HG02884 (cell line): ENCODE measurements at regions not wholly inside any gene's neighbourhood (a gene's known extent, or its start where the extent isn't known, plus 50 kb on each side); places are given as distances from the start of the nearest gene placed in this dataset.
"Not testable (repeated sequence)": the region's sequence is repeated elsewhere in the genome, so short reads cannot be mapped to it uniquely, and the experiment has no call there.

ENCODE experiments used
- ATAC-seq: cut with Tn5 transposase; IDR thresholded peaks from one replicate; pipeline ENCODE4 v1.9.1; 2021; ENCODE audit warnings: mild to moderate bottlenecking, moderate library complexity; ENCODE audit not compliant: unreplicated experiment

DNA sequence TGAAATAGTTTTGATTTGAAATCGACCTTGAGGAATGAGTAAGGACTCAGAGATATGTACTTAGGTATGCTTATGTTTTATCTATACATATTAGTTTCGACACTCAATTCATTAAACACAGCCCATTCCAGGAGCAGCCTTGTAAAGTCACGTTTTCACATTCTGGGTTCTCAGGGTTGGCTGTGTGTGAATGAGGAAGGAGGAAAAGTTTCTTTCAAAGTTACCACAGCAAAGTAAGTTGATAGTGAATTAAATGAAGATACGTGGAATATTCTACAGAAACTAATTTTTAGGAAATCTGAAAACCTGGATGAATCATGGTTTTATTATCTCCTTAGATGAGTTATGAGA, 133.5 kb downstream of the C3orf38 start:
- no peak for ATAC-seq

DNA sequence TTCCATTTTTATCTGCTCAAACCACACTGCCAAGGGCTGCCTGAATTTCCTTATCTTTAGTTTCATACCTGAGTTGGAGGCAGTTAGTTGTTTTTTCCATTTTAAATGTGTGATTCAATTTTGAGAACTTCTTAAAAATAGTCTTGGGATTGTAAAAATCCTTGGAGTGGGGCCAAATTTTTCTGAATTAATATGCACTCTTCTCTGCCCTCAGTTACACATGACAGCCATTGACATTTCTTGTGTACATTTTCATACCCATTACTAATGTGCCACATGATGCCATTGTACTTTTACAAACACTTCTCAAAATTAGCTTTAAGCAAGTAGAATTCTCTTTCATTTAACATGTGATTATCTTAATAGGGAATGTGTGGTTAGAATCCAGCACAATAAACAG, 141.7 kb downstream of the C3orf38 start:
- no peak for ATAC-seq

DNA sequence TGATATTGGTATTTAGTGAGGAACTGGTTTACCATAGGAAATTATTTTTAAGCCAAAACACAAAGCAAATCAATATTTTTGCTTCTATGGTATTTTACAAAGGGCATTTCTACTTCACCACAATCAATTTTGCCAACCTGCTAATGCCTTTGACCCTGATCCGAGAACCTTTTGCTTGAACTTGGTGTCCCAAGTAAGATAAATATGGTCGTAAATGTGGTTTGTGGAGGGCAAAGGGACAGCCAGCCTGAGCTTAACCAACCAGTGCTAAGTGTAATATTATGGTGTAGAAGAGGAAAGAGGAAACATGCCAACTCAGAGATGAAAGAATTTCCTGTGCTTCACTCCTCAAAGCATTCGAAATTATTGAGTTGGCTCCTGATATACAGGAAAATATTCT, 148.4 kb downstream of the C3orf38 start:
- ATAC-seq, result no peak

DNA sequence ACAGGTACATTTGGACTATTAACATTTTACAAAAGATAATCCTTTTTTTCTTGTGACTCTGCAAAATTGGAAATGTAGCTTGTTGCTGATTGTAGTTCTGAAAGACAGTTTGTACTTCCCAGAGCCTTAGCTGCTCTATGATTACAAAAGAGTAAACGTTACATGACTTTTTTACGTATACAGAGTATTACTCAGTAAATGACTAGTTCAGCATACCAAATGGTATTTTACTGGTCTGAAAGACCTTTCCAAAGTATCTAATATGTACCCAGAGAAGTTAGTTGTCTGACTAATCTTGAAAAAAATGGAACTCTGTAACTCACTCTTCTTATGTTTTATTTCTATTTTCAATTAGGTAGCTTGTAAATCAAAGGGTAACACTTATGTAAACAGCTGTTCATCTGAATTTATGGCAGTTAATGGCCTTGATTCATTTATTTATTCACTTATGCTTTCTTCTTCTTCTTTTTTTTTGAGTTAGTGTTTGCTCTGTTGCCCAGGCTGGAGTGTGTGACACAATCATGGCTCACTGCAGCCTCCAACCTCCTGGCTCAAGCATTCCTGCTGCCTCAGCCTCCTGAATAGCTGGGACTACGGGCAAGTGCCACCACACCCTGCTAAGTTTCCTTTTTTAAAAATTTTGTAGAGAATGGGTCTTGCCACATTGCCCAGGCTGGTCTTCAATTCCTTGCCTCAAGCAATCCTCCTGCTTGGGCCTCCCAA, 151.7 kb downstream of the C3orf38 start:
- no peak for ATAC-seq

DNA sequence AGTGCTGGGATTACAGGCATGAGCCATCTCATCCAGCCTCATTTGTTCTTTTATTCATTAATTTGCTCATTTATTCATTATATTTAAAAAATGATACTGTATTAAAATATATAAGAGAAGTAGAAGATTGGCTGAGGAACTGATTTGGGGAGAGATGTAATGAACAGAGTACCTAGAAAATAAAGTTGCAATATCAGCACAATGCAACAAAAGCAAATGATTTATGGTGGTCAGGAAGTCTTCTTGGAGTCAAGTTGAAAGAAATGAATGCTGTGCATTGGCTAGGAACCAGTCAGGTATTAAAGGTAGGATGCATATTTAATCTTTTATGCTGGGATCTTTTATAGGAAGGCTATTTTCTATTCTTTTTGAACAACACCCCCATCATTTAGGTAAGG, 152.2 kb downstream of the C3orf38 start:
- no peak for ATAC-seq

DNA sequence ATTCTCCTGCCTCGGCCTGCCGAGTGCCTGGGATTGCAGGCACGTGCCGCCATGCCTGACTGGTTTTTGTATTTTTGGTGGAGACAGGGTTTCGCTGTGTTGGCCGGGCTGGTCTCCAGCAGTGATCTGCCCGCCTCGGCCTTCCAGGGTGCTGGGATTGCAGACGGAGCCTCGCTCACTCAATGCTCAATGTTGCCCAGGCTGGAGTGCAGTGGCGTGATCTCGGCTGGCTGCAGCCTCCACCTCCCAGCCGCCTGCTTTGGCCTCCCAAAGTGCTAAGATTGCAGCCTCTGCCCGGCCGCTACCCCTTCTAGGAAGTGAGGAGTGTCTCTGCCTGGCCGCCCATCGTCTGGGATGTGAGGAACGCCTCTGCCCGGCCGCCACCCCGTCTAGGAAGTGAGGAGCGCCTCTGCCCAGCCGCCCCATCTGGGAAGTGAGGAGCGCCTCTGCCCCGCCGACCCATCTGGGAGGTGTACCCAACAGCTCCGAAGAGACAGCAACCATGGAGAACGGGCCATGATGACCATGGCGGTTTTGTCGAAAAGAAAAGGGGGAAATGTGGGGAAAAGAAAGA, 153.7 kb downstream of the C3orf38 start:
- not testable (repeated sequence) for ATAC-seq

DNA sequence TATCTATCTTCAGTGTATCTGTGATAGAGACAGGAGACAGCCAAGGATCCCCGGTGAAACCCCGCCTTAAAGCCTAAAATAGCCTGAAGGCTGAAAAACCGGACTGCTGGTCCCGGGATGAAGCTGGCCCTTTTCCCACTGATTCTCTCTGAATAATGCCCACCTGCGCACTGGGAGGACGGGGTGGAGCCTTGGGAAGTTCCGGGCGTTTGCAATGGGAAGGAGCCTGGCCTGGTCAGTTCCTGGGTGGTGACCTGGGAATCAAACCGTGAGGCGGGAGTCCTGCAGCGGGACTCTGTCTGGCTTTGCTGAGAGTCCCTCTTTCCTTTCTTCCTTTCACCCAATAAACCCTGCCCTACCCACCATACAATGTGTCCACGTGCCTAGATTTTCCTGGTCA, 157.9 kb downstream of the C3orf38 start:
- no peak for ATAC-seq

DNA sequence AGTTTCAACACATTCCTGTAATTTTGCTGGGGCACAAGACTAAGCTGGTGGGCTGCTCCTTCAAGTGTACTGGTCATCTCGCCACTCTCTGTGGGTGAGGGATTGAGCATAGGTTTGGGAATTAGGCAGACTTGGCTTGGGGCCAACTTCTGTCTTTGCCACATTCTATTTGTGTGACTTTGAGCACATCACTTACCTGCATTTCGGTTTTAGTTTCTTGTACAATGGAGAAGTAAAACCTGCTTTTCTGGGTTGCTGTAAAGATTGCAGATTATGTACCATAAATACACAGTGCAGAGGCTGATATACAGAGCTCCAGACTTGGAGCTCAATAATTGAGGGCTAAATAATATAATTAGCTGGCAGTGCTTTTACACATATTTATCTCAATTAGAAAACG, 162.1 kb downstream of the C3orf38 start:
- ATAC-seq, result peak; percentile 61

DNA sequence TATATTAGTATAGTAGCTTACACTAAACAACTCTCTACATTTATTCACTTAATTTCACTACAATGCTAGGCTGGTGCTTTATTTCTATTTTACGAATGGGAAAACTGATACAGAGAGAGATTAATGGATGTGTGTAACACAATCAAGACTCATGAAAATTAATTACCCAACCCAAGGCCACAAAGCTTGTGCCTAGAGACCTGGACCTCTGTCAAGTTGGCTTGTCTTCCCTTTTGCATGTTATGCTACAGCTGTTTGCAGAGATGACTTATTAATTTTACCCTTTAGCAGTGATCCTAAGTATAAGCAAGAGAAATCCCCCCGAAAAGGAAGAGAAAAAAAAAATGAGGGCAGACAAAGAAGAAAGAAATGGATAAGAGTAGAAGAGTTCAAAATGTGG, 162.5 kb downstream of the C3orf38 start:
- no peak for ATAC-seq

DNA sequence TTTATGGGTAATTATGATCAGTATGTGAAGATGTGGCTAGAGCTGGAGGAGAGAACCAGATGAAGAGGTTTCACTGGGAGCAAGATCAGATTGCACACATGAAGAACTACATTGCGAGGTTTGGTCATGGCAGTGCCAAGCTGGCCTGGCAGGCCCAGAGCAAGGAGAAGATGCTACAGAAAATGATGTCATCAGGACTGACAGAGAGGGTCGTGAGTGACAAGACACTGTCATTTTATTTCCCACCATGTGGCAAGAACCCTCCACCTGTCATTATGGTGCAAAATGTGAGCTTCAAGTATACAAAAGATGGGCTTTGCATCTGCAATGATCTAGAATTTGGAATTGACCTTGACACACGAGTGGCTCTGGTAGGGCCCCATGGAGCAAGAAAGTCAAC, 168.3 kb downstream of the C3orf38 start:
- no peak for ATAC-seq

DNA sequence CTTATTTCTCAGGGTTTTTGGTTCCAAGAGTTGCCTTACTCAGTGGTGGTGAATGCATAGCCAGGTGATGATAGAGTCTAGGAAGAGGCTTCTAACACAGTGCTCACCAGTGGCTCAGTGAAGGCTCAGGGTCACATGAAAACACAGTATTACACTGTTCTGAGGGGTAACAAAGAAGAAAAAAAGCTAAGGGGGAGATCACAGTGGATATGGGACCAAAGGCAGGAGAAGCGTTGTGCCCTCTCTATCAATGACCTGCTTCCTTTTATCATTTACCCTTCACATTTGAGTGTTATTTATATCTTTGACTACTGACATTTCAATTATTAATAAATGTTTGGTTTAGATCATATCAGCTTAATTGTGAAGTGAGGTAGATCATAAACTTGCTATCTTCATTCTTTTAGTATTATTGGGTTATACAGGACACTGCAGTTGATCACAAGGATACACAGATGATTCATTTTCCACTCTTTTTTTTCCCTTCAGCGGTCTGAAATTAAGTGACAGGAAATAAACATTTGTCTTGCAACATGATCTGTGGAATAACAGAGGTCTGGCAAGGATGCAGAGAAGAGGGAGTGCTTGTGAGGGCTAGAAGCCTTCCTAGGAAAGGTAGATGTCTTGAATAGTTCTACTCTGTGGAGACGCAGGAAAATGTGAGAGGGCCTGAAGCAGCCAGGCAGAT, 171.7 kb downstream of the C3orf38 start:
- no peak for ATAC-seq

DNA sequence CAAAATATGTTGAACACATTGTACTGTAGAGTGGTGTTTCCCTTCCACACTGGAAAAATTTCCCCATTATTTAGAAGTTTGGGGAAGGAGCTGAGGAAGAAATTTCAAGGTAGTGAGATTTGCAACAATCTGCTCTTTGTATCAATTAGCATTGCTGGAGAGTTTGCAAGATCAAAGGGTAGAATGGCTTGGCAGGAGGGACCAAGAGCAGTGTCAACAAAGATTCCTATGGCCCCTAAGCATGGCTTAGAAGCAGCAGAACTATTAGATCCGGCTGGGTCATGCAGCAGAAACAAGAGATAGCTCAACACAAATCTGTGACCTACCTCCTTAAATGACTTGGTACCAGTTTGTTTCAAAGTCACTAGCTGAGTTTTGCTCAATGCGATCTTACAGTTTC, 175.0 kb downstream of the C3orf38 start:
- ATAC-seq, result no peak

DNA sequence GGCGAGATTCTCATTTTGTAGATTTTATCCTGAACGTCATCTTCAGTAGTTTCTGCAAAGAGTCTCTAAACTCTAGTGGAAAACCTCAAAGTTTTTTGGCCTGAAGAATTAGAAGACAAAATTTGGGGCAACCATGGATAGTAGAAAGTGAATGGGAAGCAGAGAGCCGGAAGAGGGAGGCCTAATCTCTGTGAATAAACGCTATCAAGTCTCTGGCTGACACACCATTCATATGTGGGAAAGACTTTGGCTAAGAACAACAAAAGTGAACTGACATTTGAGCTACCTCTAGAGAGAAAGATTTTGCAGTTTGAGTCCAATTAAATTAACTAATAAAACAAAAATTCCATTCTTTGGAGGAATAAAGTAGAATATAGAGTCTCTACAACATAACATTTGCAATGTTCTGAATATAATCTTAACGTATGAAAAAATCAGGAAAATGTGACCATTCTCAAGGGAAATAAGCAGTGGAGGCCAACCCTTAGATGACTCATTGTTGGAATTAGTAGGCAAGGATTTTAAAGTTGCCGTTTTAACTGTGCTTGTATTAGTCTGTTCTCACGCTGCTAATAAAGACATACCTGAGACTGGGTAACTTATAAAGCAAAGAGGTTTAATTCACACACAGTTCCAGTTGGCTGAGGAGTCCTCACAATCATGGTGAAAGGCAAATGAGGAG, 184.6 kb downstream of the C3orf38 start:
- no peak for ATAC-seq

DNA sequence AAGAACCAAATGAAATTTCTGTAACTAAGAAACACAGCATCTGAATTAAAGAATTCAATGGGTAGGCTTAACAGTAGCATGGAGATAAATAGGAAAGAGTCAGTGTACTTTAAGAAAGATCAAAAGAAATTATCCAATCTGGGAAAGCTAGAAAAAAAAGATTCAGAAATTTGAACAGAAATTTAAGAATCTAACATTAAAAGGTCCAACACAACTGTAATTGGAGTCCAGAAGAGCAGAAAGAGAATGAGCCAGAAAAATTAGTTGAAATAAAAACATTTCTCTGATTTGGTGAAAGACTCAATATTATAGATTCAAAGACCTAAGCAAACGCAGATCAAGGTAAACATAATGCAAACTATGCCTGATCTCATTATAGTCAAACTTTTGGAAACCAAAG, 187.1 kb downstream of the C3orf38 start:
- ATAC-seq, result no peak

DNA sequence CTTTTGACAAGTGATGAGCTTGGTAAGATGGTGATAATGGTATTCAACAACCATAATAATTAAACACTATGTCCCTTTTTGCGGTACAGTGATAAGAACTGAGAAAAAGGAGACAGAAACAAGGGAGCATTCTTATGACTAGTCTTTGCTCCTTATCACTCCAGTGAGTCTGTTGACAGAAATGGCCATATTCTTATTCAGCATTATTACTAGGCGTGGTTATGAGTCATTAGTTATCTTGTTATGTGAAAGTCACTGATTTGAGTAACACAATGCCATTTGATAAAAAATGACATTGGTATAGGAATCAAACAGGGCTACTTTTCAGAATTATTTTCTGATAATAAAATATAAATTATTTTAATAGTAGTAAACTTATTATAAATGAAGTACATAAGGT, 193.5 kb downstream of the C3orf38 start:
- no peak for ATAC-seq

DNA sequence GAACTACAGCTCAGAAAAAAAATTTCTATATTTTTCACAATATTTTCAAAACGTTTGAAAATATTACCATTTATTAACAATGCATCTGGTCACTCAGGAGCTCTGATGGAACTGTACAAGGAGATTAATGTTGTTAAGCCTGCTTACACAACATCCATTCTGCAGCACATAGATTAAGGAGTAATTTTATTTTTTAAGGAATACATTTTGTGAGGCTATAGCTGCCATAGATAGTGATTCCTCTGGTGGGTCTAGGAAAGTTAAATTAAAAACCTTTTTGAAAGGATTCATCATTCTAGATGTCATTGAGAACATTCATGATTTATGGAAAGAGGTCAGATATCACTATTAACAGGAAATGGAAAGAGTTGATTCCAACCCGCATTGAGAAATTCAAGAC, 196.9 kb downstream of the C3orf38 start:
- ATAC-seq, result no peak

DNA sequence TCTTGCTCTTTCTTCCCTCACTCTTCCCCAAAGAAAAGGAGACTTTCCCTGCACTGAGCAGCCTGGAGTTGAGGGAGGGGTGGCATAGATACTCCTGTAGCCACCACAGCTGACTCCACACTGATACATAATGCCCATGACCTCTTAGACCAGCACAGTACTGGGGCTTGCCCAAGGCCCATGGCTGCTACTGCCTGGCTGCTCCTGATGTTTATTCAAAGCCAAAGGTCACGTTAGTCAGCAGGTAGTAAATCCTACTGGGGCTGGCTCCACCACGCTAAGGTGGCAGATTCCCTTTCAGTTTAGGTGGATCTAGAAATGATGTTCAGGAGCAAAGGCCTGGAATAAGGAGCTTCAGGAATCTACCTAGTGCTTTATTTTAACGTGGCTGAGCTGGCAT, 212.7 kb downstream of the C3orf38 start:
- ATAC-seq, result no peak

DNA sequence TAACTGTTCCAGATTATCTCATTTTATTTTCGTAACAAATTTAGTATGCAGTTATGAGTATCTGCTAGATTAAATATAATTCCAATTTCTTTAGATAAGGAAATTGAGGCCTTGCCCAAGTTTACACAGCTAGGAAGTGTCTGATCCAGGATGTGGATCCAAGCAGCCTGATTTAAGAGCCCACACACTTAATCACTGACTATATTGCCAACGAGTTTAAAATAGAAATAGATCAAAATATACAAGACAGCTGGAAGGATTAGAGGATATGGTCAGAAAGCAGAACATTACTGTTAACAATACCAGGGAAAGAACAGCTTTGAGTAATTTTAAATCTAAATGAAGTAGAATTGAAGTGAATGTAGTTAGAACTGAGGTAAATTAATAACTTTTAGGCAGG, 215.2 kb downstream of the C3orf38 start:
- ATAC-seq, result no peak

DNA sequence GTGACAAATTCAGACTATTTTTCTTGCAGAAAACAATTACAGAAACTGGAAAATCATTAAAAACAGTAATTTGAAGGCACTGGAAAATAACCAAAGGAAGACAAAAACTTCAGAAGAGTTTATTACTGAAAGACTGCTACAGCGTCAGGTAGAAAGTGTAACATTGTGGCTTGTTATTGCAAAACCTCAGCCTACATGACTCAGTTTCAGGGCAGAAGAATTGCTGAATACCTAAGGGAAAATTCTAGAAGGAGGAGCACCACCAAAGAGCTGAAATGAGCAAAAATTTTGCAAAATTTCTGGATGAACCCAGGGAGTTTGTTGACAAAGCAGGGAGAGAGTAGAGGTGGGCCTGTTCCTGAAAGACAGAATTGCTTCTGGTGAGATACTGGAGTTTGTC, 219.6 kb downstream of the C3orf38 start:
- ATAC-seq, result no peak

DNA sequence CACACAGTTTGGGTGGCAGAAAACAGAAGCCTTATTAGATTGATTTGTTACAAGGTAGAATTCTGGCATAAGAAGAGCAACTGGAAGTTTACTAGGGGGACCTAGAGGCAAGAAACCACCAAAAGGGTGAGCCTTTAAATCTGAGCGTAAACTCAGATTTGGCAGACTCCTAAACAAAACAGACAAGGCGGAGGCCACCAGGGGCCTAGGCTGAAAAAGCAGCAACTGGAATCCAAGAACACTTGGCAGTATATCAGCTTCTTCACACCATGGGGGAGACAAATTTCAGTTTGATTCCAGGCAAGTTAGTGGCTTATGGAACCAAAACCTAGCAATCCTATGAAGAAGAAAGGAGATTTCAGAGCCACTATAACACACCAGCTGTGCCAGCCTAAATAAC, 220.0 kb downstream of the C3orf38 start:
- no peak for ATAC-seq

DNA sequence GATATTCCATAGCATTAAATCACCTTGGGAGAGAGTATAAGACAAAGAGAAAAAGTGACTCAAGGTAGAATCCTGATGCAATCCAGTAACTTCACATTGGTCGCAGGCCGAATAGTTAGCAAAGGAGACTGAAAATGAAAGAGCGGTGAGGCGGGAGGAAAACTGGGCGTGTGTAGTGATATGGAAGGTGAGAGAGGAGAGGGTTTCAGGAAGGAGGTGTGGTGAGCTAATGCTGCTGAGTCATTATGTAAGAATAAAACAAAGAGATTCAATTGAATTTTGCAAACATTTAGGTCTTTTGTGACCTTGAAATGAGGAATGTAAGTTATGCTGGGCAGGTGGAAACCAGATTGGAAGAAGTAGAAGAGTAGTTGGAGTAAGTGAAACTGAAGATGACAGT, 235.3 kb downstream of the C3orf38 start:
- ATAC-seq, result peak; percentile 97

DNA sequence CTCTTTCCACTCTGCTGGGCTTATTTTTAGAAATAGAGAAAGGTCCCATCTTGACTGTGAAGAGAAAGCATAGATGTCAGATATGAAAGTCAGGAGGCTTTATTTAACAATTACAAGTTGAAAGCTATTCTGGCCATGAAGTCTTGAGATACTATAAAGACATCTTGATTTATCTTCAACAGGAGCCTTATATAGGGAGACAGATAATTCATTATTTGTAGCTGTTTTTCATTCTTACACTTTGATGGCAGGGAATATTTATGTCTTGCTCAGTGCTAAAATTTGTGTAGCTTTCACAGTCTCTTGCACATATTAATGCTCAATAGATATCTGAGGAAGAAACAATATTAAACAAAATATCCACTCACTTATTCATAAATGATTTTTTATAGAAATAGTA, 248.8 kb downstream of the C3orf38 start:
- ATAC-seq, result no peak
